ENCODE measurements at regions not wholly inside any gene's neighbourhood (a gene's known extent, or its start where the extent isn't known, plus 50 kb on each side); places are given as distances from the start of the nearest gene placed in this dataset.

DNA sequence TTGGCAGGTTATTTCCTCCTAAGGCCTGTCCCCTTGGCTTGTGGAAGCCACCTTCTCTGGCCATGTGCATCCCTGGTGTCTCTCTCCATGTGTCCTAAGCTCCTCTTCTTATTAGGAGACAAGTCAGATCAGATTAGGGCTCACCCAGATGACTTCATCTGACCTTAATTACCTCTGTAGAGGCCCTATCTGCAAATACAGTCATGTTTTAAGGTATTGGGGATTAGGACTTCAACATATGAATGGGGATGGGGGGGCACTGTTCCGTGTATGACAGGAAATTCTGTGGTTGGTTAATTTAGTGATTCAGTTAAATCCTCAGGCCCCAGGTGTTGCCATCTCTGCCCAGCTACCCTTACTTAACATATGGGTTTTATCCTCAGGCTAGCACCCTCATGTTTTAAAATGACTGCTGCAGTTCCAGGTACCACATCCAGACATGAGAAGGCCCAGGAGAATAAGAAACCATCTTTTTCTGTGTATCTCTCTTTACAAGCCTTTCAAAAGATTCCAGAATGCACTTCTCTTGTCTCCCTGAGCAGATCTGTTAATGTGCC lies 51.9 kb upstream of the RAI14 start:
- DNase-seq: no peak

DNA sequence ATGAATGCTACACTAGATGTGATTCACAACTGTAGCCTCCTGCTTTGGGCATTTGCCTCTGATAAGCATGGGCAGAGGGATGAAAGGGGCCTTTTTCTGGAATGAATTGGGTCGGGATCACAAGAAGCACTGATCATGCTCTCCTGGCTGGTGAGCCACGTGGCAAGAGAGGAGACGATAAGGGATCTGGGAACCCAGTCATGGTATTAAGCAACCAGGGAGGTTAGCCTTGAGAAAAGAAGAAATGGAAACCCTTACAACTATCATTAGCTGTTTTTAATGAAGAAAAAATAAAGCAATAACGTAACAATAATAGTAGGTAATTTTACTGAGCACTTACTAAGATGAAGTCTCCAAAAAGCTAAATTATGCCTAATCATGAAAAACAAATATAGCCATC lies 50.0 kb upstream of the RAI14 start:
- no peak for DNase-seq

Measured in NCI-H524 treated with DMSO at 0.1 percent for 48 hours (cell line).